ENCODE measurements at regions not wholly inside any gene's neighbourhood (a gene's known extent, or its start where the extent isn't known, plus 50 kb on each side); places are given as distances from the start of the nearest gene placed in this dataset.

- no peak overlapping the region for H3K27ac ChIP-seq (ENCODE audit: low read depth in 1 of 2, low read length in 2 of 2)
- no peaks in the 10 kb centered on the region for H3K36me3 ChIP-seq (ENCODE audit: control insufficient read depth in 4 of 4, insufficient read depth in 3 of 4, low read depth in 1 of 4, low read length in 3 of 4)
- H3K9me3 ChIP-seq (ENCODE audit: control insufficient read depth in 4 of 4, low read length in 3 of 4): no peaks in the 10 kb centered on the region
- no peak overlapping the region for H3K9ac ChIP-seq (ENCODE audit: low read depth in 1 of 2, low read length in 2 of 2)
- no peak for DNase-seq (ENCODE audit: low spot score)
- H3K27me3 ChIP-seq (ENCODE audit: control insufficient read depth in 4 of 4, insufficient read depth in 4 of 4, low read length in 3 of 4): no peaks in the 10 kb centered on the region
- H3K4me1 ChIP-seq (ENCODE audit: control insufficient read depth in 4 of 4, insufficient read depth in 4 of 4, low read length in 3 of 4): no peaks in the 10 kb centered on the region
- WGBS: 56% methylated on average over 5 of the region's 5 CpGs
- TF ChIP-seq FOXA2 (IDR thresholded peaks at IDR 0.05) (no peak), JUND (IDR thresholded peaks at IDR 0.05) (no peak), HNF4G (IDR thresholded peaks at IDR 0.05) (no peak), EGR1 (IDR thresholded peaks at IDR 0.05; ENCODE audit: low read depth in 2 of 2) (no peak), HNF4A (conservative IDR thresholded peaks at IDR 0.05) (no peak), YY1 (IDR thresholded peaks at IDR 0.05) (no peak), GABPA (IDR thresholded peaks at IDR 0.05 in 1 of 2, conservative IDR thresholded peaks at IDR 0.05 in 1 of 2) (no peak), REST (IDR thresholded peaks at IDR 0.05) (no peak), NR2F2 (IDR thresholded peaks at IDR 0.05) (no peak), FOXA1 (IDR thresholded peaks at IDR 0.05) (no peak)
- TF ChIP-seq, protein P1, sequence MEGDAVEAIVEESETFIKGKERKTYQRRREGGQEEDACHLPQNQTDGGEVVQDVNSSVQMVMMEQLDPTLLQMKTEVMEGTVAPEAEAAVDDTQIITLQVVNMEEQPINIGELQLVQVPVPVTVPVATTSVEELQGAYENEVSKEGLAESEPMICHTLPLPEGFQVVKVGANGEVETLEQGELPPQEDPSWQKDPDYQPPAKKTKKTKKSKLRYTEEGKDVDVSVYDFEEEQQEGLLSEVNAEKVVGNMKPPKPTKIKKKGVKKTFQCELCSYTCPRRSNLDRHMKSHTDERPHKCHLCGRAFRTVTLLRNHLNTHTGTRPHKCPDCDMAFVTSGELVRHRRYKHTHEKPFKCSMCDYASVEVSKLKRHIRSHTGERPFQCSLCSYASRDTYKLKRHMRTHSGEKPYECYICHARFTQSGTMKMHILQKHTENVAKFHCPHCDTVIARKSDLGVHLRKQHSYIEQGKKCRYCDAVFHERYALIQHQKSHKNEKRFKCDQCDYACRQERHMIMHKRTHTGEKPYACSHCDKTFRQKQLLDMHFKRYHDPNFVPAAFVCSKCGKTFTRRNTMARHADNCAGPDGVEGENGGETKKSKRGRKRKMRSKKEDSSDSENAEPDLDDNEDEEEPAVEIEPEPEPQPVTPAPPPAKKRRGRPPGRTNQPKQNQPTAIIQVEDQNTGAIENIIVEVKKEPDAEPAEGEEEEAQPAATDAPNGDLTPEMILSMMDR (IDR thresholded peaks at IDR 0.05; ENCODE audit: low read depth, low read length, missing input control): no peak
- H3K4me3 ChIP-seq (ENCODE audit: low read depth in 1 of 3, low read length in 3 of 3): no peak overlapping the region
Measured at GRCh38 chr12:25320123-25321006, 69.6 kb upstream of the KRAS start.

DNA sequence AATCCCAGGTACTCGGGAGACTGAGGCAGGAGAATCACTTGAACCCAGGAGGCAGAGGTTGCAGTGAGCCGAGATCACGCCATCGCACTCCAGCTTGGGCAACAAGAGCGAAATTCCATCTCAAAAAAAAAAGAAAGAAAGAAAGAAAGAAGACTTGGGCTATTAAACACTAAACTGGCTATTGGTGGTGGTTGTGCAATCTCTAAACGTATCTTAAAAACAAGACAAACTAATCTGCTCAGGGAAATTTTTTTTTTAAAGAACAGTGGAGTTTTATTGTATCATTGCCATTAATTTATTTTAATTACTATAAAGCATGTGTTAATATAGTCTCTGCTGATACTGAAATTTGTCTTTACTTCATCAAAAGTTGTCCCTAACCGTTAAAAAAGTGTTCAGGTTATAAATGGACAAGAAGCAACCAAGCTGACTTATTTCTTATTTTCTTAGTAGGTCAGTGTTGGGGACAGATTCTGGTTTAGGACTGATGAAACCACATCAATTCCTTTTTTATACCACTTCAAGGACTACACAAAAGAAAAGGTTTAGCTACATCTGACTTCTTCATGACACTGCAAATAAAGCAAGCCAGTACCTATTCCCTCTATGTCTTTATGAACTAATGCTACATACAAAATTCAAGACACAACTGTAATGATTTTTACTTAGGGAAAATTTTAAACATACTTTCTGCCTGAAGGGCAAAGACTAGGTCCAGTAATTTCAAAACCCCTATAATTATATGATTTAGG lies 68.7 kb upstream of the KRAS start:
- Histone ChIP-seq H3K9ac (ENCODE audit: low read depth in 1 of 2, low read length in 2 of 2) (no peak overlapping the region), H3K4me1 (ENCODE audit: control insufficient read depth in 4 of 4, insufficient read depth in 4 of 4, low read length in 3 of 4) (no peaks in the 10 kb centered on the region), H3K27me3 (ENCODE audit: control insufficient read depth in 4 of 4, insufficient read depth in 4 of 4, low read length in 3 of 4) (no peaks in the 10 kb centered on the region), H3K9me3 (ENCODE audit: control insufficient read depth in 4 of 4, low read length in 3 of 4) (no peaks in the 10 kb centered on the region), H3K27ac (ENCODE audit: low read depth in 1 of 2, low read length in 2 of 2) (no peak overlapping the region), H3K36me3 (ENCODE audit: control insufficient read depth in 4 of 4, insufficient read depth in 3 of 4, low read depth in 1 of 4, low read length in 3 of 4) (no peaks in the 10 kb centered on the region), H3K4me3 (ENCODE audit: low read depth in 1 of 3, low read length in 3 of 3) (no peak overlapping the region)
- TF ChIP-seq REST (IDR thresholded peaks at IDR 0.05) (no peak), TAF1 (conservative IDR thresholded peaks at IDR 0.05) (no peak), NR2F2 (IDR thresholded peaks at IDR 0.05) (no peak), JUND (IDR thresholded peaks at IDR 0.05) (no peak), HNF4G (IDR thresholded peaks at IDR 0.05) (no peak), GABPA (IDR thresholded peaks at IDR 0.05 in 1 of 2, conservative IDR thresholded peaks at IDR 0.05 in 1 of 2) (no peak), RAD21 (IDR thresholded peaks at IDR 0.05) (no peak), SP1 (IDR thresholded peaks at IDR 0.05) (no peak), YY1 (IDR thresholded peaks at IDR 0.05) (no peak), RXRA (IDR thresholded peaks at IDR 0.05) (no peak)
- TF ChIP-seq, protein P2, sequence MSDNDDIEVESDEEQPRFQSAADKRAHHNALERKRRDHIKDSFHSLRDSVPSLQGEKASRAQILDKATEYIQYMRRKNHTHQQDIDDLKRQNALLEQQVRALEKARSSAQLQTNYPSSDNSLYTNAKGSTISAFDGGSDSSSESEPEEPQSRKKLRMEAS (IDR thresholded peaks at IDR 0.05): no peak
- no peak for DNase-seq (ENCODE audit: low spot score)
- WGBS: 86% methylated on average over 7 of the region's 7 CpGs

All from liver (tissue), 8 donors.